HG02623 (cell line): ENCODE measurements at regions not wholly inside any gene's neighbourhood (a gene's known extent, or its start where the extent isn't known, plus 50 kb on each side); places are given as distances from the start of the nearest gene placed in this dataset.

Experiments used
- ATAC-seq: cut with Tn5 transposase; IDR thresholded peaks from one replicate; pipeline ENCODE4 v1.9.1; 2021; ENCODE audit warnings: moderate library complexity; ENCODE audit not compliant: unreplicated experiment

GRCh38 chr13:40103864-40104263 is 448.4 kb downstream of the COG6 start:
- ATAC-seq: no peak

DNA sequence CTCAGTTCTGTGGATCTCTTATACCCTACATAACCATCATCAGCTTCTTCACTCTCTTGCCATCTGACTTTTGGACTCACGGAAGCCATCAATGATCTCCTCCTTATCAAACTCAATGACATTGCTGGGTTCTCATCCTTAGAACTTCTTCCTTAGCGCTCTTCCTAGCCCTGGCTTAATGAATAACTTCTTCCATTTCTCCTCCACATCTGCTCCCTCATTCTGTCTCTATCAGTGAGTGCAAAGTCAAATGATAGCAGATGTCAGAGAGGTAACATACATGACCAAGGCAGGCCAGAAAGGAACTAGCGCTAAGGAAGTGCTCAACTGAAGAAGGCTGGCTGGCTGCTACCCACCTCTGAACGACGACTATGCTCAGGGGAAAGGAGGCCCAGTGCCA is 449.8 kb downstream of the COG6 start:
- no peak for ATAC-seq

GRCh38 chr13:40109351-40109844 is 453.9 kb downstream of the COG6 start:
- ATAC-seq: no peak

DNA sequence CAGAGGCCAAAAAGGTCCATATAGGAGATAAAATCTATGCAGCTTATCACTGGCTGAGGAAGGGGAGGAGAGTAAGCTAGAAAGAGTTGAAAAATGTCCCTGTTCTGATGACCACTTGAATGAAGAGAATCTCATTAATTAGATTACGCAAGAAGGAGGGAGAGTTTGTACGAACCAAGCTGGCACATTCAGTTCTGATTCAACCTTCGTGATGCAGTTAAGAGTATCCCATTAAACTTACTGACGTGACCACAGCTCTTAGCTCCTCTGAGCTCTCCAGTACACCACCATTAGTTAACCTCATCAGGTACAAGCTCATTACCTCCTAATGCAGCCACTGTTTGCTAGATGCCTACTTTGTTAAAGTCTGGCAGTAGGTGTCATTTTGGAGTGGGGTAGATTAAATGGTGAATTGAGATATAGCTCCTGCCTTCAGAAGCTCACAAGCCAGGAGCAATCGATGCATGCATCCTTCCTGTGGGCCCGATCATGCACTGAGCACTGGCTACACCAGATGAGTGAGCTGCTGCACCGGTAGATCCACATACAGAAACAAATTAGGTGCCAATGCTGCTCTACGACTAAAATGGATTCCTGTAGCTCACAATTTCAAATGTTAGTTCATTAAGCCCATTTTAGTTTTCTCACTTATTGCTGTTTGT is 458.3 kb downstream of the COG6 start:
- ATAC-seq: no peak

DNA sequence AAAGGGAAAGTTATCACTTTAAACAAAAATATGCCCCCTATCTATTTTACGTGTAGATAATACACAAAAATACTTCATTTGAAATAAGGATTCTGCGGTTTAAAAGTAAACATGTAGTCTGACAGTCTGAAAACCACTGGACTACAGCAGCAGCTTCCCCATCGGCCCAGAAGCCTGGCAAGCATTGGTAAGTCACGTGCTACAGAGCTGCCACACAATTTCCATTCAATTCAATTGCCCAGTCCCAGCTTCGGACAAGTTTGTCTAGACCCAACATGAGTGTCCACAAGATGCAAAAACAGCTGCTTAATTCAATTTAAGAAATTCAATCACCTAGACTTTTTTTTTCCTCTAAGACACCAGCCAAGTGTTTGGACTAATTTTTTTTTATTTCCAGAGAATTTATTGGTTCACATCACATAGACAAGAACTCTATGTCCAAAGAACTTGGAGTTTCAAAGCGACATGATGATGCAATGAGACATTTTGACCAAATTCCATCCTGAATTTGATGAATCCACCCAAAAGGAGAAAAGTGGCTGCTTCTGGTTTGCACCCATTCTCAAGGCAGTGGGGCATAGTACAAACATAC is 458.9 kb downstream of the COG6 start:
- ATAC-seq: no peak

GRCh38 chr13:40115426-40115825 is 460.0 kb downstream of the COG6 start:
- no peak for ATAC-seq

DNA sequence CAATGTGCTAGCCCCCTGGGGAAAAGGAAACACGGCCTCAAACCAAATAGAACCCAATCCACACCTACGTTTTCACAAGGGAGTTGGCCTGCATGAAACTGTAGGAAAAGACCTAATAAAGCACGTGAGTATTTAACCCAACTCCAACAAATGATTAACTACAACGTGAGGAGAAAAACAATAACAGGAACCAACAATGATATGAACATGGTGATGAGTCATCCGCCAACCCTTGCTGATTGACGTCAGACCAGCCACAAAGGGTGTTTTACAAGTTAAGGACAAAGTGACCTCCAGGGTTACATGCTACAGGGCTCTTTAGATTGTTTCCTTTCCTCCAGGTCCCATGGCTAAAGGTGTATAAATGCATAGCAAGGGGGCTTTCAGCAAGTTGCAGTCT is 460.5 kb downstream of the COG6 start:
- ATAC-seq: no peak

DNA sequence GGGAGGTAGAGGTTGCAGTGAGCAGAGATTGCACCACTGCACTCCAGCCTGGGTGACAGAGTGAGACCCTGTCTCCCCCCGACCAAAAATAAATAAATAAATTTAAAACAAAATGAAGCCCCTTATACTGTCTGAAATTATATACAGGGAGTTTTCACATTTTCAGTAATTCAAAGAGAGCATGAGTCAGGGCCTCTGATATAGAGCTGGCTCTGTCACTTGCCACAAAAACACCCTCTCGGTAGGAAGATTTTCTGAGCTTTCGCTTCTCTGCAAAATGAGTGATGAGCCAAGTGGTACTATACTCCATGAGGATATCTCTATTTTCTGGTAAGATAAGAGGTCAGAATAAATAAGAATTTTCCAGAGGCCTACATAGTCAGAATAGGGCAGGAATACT is 462.9 kb downstream of the COG6 start:
- no peak for ATAC-seq

- ATAC-seq: no peak
These were observed 464.4 kb downstream of the COG6 start for GRCh38 chr13:40119852-40120251.

GRCh38 chr13:40120288-40120687 is 464.8 kb downstream of the COG6 start:
- no peak for ATAC-seq

DNA sequence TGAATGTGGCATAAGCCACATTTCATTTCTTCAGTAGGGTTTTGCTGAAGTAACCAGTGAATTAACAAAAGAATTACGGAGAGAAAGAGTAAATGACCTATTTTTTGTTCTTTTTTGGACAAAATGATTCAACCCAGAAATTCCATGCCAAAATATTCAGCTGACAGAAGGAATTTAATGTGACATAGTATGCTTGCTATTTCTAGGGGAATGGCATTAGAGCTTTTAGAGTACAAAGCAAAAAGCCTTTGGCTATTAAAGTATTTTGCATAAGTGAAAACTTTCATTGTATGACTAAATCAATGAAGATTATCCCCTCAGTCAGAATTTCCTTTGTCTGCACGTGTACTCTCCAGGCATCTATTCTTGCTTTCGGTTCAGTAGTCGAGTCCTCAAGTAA is 465.3 kb downstream of the COG6 start:
- no peak for ATAC-seq

DNA sequence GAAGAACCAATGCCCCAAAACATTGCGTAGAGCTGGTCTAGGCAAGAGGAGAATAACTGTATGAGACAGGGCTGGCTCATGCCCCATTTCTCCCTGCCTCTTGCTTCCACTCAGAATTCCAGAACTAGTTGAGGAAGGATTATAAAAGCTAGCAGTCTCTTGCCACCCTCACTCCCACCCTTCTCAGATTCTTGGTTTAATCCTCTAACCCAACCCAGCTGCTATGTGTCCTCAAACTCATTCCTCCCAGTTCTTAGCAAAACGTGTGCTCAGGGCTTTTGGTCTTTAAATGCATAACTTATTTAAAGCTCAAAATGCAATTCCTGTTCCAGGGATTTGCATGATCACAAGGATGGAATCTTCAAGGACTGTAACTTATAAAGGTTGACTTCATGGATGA is 466.3 kb downstream of the COG6 start:
- ATAC-seq: no peak

DNA sequence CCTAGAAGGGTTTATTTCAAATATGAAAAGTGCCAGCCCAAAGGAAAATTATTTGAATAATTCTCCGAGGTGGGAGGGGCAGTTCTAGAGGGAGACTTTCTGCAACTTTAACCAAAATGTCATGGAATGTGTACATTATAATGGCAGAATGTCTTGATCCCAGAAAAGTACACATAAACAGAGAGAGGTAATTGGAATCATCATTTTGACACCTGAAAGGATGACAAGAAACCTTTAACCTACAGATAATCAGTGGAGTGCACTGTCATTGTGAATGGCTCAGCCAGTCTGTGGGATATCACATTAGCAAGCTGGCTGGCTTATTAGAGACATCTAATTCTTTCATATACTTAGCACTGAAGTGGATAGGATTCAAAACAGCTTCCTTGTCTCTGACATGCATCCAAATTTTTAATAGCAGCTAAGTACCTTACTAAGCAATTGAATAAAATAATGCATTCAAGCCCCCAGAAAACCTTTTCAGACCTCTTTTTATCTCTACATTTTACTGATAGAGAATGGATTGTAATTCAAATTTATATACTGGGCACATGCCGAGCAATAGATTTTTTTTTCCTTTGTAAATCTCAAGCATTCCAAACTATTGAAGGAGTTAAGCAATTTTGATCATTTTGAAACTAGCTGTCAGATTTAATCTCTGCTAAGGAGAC is 468.6 kb downstream of the COG6 start:
- no peak for ATAC-seq

GRCh38 chr13:40124633-40125015 is 469.2 kb downstream of the COG6 start:
- no peak for ATAC-seq

GRCh38 chr13:40125336-40125735 is 469.9 kb downstream of the COG6 start:
- ATAC-seq: no peak

- ATAC-seq: no peak
These were observed 471.0 kb downstream of the COG6 start for GRCh38 chr13:40126306-40127085.

DNA sequence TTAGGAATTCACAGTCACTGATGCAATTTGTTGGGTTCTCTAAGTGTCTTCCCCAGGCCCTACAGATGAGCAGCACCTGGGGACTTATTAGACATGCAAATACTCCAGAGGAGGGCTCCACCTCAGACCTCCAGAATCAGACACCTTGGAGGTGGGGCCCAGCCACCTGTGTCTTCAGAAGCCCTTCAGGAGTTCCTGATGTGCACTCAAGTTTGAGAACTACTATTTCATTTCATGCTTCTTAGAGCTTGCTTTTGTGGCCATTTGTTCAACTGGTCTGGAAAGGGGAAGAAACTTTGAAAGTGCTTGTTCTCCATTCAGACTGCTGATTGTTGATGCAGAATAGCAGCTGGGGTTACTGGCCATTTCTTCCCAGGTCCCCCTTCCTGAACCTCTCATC is 472.0 kb downstream of the COG6 start:
- no peak for ATAC-seq

- ATAC-seq: no peak
These were observed 472.5 kb downstream of the COG6 start for GRCh38 chr13:40127925-40128324.

DNA sequence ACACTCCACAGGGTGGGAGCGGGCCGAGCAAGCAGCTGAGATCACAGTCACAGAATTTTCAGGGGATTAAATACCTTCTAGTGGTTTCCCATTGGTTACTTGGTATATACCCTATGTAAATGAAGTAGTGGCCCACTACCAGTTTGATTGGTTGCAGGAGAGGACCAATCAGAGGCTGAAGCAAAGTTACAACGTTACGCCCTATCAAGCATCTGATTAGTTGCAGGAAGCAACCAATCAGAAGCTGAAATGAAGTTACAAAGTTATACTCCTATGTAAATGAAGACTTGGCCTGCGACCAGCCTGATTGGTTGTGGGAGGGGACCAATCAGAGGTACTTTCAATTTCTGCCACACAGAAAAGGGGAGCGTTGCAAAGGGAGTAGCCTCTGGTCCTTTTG is 474.0 kb downstream of the COG6 start:
- no peak for ATAC-seq

DNA sequence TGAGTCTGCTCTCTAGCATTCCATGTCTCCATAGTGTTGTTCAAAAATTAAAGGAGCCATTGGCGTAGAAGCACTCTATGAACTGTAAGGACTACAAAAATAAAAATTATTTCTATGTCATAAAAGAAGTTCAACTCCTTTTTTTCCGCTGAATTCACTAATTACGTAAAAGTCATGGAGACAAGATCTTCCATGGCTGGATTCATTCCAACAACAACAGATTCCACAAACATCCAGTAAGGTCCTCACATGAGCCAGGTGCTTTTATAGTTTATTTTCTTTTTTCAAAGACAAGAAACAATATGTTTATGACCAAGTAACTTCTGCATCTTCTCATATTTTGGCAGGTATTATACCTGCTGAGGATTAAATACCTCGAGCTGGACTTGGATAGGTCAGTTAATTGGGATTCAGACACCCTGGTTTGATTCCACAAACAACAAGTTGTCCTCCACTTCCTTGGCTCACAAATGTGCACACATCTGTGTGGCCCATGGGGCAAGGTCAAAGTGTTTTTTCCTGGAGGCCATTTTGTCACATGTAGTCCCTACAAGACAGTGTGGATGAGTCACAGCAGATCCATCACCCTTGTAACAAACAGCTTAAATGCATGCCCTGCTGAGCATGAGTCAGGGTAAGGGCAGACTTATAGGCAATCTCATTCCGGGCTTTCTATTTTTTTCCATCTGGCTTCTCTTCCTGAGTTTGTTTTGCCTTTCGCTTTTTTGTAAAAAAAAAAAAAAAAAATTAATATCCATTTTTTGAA is 475.6 kb downstream of the COG6 start:
- ATAC-seq: no peak

- ATAC-seq: no peak
These were observed 476.8 kb downstream of the COG6 start for GRCh38 chr13:40132249-40132648.
